ENCODE measurements at regions not wholly inside any gene's neighbourhood (a gene's known extent, or its start where the extent isn't known, plus 50 kb on each side); places are given as distances from the start of the nearest gene placed in this dataset.

DNA sequence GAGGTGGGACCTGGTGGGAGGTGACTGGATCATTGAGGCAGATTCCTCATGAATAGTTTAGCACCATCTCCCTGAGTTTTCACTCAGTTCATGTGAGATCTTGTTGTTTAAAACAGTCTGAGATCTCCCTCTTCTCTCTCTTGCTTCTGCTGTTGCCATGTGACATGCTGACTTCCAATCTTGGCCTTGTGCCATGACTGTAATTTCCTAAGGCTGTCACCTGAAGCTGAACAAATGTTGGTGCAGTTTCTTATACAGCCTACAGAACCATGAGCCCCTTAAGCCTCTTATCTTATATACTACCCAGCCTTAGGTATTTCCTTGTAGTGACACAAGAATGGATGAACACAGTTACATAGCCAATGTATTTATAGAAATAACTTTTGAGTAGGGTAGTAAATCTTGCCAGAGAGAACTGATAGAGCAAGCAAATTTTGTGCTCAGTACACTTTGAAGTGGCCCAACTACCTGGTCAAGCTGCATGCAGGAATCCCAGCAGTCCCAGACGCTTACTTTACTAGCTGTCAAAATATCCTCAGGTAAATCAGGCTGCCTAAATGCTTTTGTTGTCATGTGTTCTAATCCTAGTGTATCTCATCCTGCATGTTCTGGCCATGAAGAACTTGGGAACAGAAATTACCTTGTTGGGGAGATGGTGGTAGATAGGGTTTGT lies 445.6 kb upstream of the MIS18BP1 start:
- TF ChIP-seq, protein P1, sequence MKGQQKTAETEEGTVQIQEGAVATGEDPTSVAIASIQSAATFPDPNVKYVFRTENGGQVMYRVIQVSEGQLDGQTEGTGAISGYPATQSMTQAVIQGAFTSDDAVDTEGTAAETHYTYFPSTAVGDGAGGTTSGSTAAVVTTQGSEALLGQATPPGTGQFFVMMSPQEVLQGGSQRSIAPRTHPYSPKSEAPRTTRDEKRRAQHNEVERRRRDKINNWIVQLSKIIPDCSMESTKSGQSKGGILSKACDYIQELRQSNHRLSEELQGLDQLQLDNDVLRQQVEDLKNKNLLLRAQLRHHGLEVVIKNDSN (IDR thresholded peaks at IDR 0.05): peak; percentile 65
- peak; percentile 68 for TF ChIP-seq NFIC (IDR thresholded peaks at IDR 0.05)
- TF ChIP-seq TAF1 (IDR thresholded peaks at IDR 0.05; ENCODE audit: low read depth): no peak

DNA sequence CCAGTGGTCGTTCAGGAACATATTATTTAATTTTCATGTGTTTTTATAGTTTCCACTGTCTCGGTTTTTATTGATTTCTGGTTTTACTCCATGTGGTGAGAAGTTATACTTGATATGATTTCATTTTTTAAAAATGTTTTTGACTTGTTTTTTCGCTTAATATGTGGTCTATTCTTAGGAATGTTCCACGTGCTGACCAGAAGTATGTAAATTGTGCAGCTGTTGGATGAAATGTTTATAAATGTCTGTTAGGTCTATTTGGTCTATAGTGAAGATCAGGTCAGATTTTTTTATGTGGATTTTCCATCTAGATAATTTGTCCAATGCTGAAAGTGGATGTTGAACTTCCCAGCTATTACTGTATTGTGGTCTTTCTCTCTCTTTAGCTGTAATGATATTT lies 433.8 kb upstream of the MIS18BP1 start:
- TF ChIP-seq FOXM1 (IDR thresholded peaks at IDR 0.05; ENCODE audit: borderline replicate concordance, low read depth): no peak
- TF ChIP-seq CREB1 (IDR thresholded peaks at IDR 0.05; ENCODE audit: low read depth): no peak
- TF ChIP-seq, protein P2, sequence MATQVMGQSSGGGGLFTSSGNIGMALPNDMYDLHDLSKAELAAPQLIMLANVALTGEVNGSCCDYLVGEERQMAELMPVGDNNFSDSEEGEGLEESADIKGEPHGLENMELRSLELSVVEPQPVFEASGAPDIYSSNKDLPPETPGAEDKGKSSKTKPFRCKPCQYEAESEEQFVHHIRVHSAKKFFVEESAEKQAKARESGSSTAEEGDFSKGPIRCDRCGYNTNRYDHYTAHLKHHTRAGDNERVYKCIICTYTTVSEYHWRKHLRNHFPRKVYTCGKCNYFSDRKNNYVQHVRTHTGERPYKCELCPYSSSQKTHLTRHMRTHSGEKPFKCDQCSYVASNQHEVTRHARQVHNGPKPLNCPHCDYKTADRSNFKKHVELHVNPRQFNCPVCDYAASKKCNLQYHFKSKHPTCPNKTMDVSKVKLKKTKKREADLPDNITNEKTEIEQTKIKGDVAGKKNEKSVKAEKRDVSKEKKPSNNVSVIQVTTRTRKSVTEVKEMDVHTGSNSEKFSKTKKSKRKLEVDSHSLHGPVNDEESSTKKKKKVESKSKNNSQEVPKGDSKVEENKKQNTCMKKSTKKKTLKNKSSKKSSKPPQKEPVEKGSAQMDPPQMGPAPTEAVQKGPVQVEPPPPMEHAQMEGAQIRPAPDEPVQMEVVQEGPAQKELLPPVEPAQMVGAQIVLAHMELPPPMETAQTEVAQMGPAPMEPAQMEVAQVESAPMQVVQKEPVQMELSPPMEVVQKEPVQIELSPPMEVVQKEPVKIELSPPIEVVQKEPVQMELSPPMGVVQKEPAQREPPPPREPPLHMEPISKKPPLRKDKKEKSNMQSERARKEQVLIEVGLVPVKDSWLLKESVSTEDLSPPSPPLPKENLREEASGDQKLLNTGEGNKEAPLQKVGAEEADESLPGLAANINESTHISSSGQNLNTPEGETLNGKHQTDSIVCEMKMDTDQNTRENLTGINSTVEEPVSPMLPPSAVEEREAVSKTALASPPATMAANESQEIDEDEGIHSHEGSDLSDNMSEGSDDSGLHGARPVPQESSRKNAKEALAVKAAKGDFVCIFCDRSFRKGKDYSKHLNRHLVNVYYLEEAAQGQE (IDR thresholded peaks at IDR 0.05; ENCODE audit: low read depth): no peak
- no peak for TF ChIP-seq EP300 (IDR thresholded peaks at IDR 0.05; ENCODE audit: borderline replicate concordance)
- no peak for TF ChIP-seq YY1 (IDR thresholded peaks at IDR 0.05; ENCODE audit: low read depth)
- no peak for TF ChIP-seq TEAD4 (IDR thresholded peaks at IDR 0.05)
- TF ChIP-seq RAD21 (IDR thresholded peaks at IDR 0.05; ENCODE audit: low read depth): no peak
- no peak for TF ChIP-seq ZBTB7A (IDR thresholded peaks at IDR 0.05; ENCODE audit: low read depth)
- TF ChIP-seq TCF12 (IDR thresholded peaks at IDR 0.05; ENCODE audit: low read depth): no peak
- TF ChIP-seq, protein P1 (IDR thresholded peaks at IDR 0.05): no peak
- TF ChIP-seq CEBPB (IDR thresholded peaks at IDR 0.05): no peak
- TF ChIP-seq, protein P3, sequence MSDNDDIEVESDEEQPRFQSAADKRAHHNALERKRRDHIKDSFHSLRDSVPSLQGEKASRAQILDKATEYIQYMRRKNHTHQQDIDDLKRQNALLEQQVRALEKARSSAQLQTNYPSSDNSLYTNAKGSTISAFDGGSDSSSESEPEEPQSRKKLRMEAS (IDR thresholded peaks at IDR 0.05): no peak
- TF ChIP-seq NFIC (IDR thresholded peaks at IDR 0.05): no peak
- TF ChIP-seq TAF1 (IDR thresholded peaks at IDR 0.05; ENCODE audit: low read depth): no peak
- no peak for TF ChIP-seq EGR1 (IDR thresholded peaks at IDR 0.05)

DNA sequence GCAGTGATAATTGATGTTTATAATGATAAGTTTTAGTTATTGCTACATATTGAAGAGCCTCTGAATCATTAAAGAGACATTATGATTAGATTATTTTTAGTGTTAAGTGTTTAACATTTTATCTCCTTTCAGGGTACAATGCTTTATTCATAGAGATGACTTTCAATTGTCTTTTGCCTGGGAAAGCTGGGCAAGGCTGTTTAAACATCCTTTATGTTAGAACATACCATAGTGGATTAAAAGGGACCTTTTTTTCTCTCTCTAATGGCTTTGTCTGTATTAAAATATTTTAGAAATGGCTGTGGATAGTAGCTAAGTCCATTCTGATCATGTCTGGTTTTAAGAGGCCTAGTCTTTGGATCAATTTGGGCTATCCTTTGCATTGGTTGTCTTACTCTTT lies 427.5 kb upstream of the MIS18BP1 start:
- TF ChIP-seq CREB1 (IDR thresholded peaks at IDR 0.05; ENCODE audit: low read depth) (no peak), ZBTB7A (IDR thresholded peaks at IDR 0.05; ENCODE audit: low read depth) (no peak), NFIC (IDR thresholded peaks at IDR 0.05) (no peak), EP300 (IDR thresholded peaks at IDR 0.05; ENCODE audit: borderline replicate concordance) (no peak)
- TF ChIP-seq, protein P2 (IDR thresholded peaks at IDR 0.05; ENCODE audit: low read depth): no peak
- TF ChIP-seq, protein P1 (IDR thresholded peaks at IDR 0.05): no peak

DNA sequence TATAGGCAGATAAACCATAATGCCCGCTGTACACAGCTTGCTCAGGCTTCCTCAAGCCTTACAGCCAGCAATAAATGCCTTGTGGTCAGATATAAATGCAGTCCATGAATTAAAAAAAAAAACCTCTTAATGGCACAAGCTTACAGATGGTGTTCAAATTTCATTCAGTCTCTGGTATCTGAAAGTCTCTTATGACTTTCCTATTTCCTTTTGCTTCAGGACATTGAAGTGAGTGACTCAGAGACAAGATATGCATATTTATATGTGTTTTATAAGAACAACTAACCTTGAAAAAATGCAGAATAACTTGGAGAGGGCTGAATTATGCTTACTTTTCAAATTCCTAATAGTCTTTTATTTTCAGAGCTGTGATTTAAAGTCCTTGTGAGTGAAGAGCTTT lies 426.9 kb upstream of the MIS18BP1 start:
- TF ChIP-seq TAF1 (IDR thresholded peaks at IDR 0.05; ENCODE audit: low read depth) (no peak), CREB1 (IDR thresholded peaks at IDR 0.05; ENCODE audit: low read depth) (no peak), TEAD4 (IDR thresholded peaks at IDR 0.05) (peak; percentile 55; the same call in 1 of the 2 replicates), EGR1 (IDR thresholded peaks at IDR 0.05) (no peak), EP300 (IDR thresholded peaks at IDR 0.05; ENCODE audit: borderline replicate concordance) (peak; percentile 32; the same call in 1 of the 2 replicates), RAD21 (IDR thresholded peaks at IDR 0.05; ENCODE audit: low read depth) (no peak), FOXM1 (IDR thresholded peaks at IDR 0.05; ENCODE audit: borderline replicate concordance, low read depth) (0 out of 2 replicates have a peak, but pooled peaks have one; percentile 16)

DNA sequence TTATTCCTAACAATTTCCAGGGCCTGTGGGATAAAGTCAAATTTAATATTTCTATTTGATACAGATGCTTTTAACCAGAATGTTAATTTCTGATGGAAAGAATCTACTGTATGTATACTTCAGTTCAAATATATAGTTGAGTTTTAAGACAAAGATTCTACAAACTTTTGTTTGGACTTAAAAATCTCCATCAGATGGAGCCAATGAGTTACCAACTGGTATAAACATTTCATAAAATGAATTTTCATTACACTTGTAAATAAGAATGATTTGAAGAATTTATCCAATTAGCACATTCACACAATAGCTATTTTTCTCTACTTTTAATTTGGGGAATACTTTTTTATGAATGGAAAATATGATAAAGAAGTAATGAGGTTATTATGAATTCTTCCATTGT lies 425.2 kb upstream of the MIS18BP1 start:
- TF ChIP-seq TEAD4 (IDR thresholded peaks at IDR 0.05): no peak
- TF ChIP-seq RAD21 (IDR thresholded peaks at IDR 0.05; ENCODE audit: low read depth): no peak
- TF ChIP-seq FOXM1 (IDR thresholded peaks at IDR 0.05; ENCODE audit: borderline replicate concordance, low read depth): no peak
- no peak for TF ChIP-seq YY1 (IDR thresholded peaks at IDR 0.05; ENCODE audit: low read depth)
- no peak for TF ChIP-seq EGR1 (IDR thresholded peaks at IDR 0.05)
- no peak for TF ChIP-seq EP300 (IDR thresholded peaks at IDR 0.05; ENCODE audit: borderline replicate concordance)
- no peak for TF ChIP-seq TCF12 (IDR thresholded peaks at IDR 0.05; ENCODE audit: low read depth)
- no peak for TF ChIP-seq ZBTB7A (IDR thresholded peaks at IDR 0.05; ENCODE audit: low read depth)
- TF ChIP-seq, protein P2 (IDR thresholded peaks at IDR 0.05; ENCODE audit: low read depth): no peak
- no peak for TF ChIP-seq TAF1 (IDR thresholded peaks at IDR 0.05; ENCODE audit: low read depth)
